Tibial artery (tissue), 4 donors: ENCODE measurements at regions not wholly inside any gene's neighbourhood (a gene's known extent, or its start where the extent isn't known, plus 50 kb on each side); places are given as distances from the start of the nearest gene placed in this dataset.

Source experiments
- DNase-seq, 2 donors: peaks; one replicate each; pipeline ENCODE4 v3.0.0-alpha.2; 2019
- H3K27ac ChIP-seq, 2 donors: fragments of 200-600 bp; sonication (generic) in 1 of 2; 1 replicate in 1 of 2; 2 replicates in 1 of 2; pipeline ENCODE4 v1.5.1; 2018 to 2019; ENCODE audit warnings: mild to moderate bottlenecking in 1 of 2
- H3K27me3 ChIP-seq, 2 donors: fragments of 200-600 bp; sonication (generic) in 1 of 2; one replicate each; pipeline versions ENCODE4 v1.5.1 to v1.6.0; 2016 to 2019
- H3K36me3 ChIP-seq, 3 donors: fragments of 200-600 bp; sonication (generic) in 2 of 3; one replicate each; pipeline ENCODE4 v1.5.1; 2016 to 2019; ENCODE audit warnings: mild to moderate bottlenecking in 2 of 3
- H3K4me1 ChIP-seq, 4 donors: fragments of 200-600 bp; sonication (generic) in 2 of 4; 1 replicate in 3 of 4; 2 replicates in 1 of 4; pipeline ENCODE4 v1.5.1; 2016 to 2019
- H3K4me3 ChIP-seq, 2 donors: fragments of 200-600 bp; sonication (generic) in 1 of 2; 1 replicate in 1 of 2; 2 replicates in 1 of 2; pipeline ENCODE4 v1.5.1; 2018 to 2019; ENCODE audit warnings: mild to moderate bottlenecking in 2 of 2
- H3K9me3 ChIP-seq, 3 donors: fragments of 200-600 bp; sonication (generic) in 1 of 3; one replicate each; pipeline ENCODE4 v1.5.1; 2016 to 2019
- CTCF ChIP-seq, 2 experiments: fragments of 200-600 bp in 1 of 2; fragments of 450-650 bp in 1 of 2; IDR thresholded peaks; one replicate each; pipeline ENCODE4 v1.5.1; 2017 to 2019; ENCODE audit warnings: antibody characterized with exemption in 2 of 2, mild to moderate bottlenecking in 1 of 2, moderate library complexity in 1 of 2
- intact Hi-C: fragments of 100-400 bp; cut with DNase I; formaldehyde crosslinking; loops from one replicate; pipeline ENCODE4 v1.15.0; 2023; ENCODE audit warnings: low total_unique reads

DNA sequence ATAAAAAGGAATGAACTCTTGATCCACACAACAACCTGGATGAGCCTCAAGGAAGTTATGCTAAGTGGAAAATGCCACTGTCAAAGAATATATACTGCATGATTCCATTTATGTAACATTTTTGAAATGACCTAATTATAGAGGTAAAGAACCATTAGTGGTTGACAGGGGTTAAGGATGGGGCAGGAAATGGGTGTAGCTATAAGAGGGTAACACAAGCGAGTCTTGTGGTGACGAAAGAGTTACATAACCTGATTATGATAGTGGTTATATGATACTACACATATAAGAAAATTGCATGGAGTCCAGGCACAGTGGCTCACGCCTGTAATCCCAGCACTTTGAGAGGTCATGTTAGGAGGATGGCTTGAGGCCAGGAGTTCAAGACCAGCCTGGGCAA, 346.6 kb upstream of the PKDCC start:
- no peak for DNase-seq
- H3K9me3 ChIP-seq, result no peaks in the 10 kb centered on the region

GRCh38 chr2:41703123-41703522, 344.7 kb upstream of the PKDCC start:
- Histone ChIP-seq H3K27me3 (no peaks in the 10 kb centered on the region), H3K4me3 (no peak overlapping the region), H3K36me3 (no peaks in the 10 kb centered on the region), H3K27ac (no peak overlapping the region), H3K4me1 (peaks cover 0 to 10% (median 4%) of the 10 kb centered on the region in 4 donors), H3K9me3 (no peaks in the 10 kb centered on the region)
- TF ChIP-seq CTCF (IDR thresholded peaks at IDR 0.05), result no peak
- no peak for DNase-seq
- intact Hi-C loops, result no loop called here

More for the DNA sequence above, 346.6 kb upstream of the PKDCC start:
- H3K4me1 ChIP-seq, result peaks cover 0 to 11% (median 4%) of the 10 kb centered on the region in 4 donors
- H3K27ac ChIP-seq, result no peak overlapping the region
- H3K27me3 ChIP-seq, result no peaks in the 10 kb centered on the region
- intact Hi-C loops, result no loop called here
- H3K36me3 ChIP-seq, result no peaks in the 10 kb centered on the region
- TF ChIP-seq CTCF (IDR thresholded peaks at IDR 0.05), result no peak
- no peak overlapping the region for H3K4me3 ChIP-seq

GRCh38 chr2:41705634-41706033, 342.2 kb upstream of the PKDCC start:
- Histone ChIP-seq H3K27me3 (no peaks in the 10 kb centered on the region), H3K4me1 (no peaks in the 10 kb centered on the region), H3K9me3 (no peaks in the 10 kb centered on the region), H3K27ac (no peak overlapping the region), H3K4me3 (no peak overlapping the region), H3K36me3 (no peaks in the 10 kb centered on the region)
- intact Hi-C loops, result no loop called here
- DNase-seq, result no peak
- no peak for TF ChIP-seq CTCF (IDR thresholded peaks at IDR 0.05)

GRCh38 chr2:41706286-41706685, 341.5 kb upstream of the PKDCC start:
- H3K27ac ChIP-seq, result no peak overlapping the region

GRCh38 chr2:41707790-41708451, 339.9 kb upstream of the PKDCC start:
- H3K27me3 ChIP-seq, result no peaks in the 10 kb centered on the region
- H3K36me3 ChIP-seq, result no peaks in the 10 kb centered on the region
- TF ChIP-seq CTCF (IDR thresholded peaks at IDR 0.05), result no peak
- no peak overlapping the region for H3K27ac ChIP-seq
- H3K4me1 ChIP-seq, result no peaks in the 10 kb centered on the region
- DNase-seq, result no peak
- no peaks in the 10 kb centered on the region for H3K9me3 ChIP-seq
- H3K4me3 ChIP-seq, result no peak overlapping the region
- intact Hi-C loops, result no loop called here

More at GRCh38 chr2:41706286-41706685, 341.5 kb upstream of the PKDCC start:
- Histone ChIP-seq H3K9me3 (no peaks in the 10 kb centered on the region), H3K36me3 (no peaks in the 10 kb centered on the region), H3K27me3 (no peaks in the 10 kb centered on the region), H3K4me3 (no peak overlapping the region), H3K4me1 (no peaks in the 10 kb centered on the region)
- TF ChIP-seq CTCF (IDR thresholded peaks at IDR 0.05), result no peak
- intact Hi-C loops, result no loop called here
- DNase-seq, result no peak
